ENCODE measurements at regions not wholly inside any gene's neighbourhood (a gene's known extent, or its start where the extent isn't known, plus 50 kb on each side); places are given as distances from the start of the nearest gene placed in this dataset.

- TF ChIP-seq CTCF (conservative IDR thresholded peaks at IDR 0.05; ENCODE audit: low read depth, low read length), result no peak
- no peak for TF ChIP-seq SMC3 (IDR thresholded peaks at IDR 0.05; ENCODE audit: low read depth, low read length)
- TF ChIP-seq RFX5 (IDR thresholded peaks at IDR 0.05; ENCODE audit: low read depth, low read length), result no peak
- no peak for TF ChIP-seq USF2 (IDR thresholded peaks at IDR 0.05; ENCODE audit: low read depth, low read length)
- TF ChIP-seq RCOR1 (IDR thresholded peaks at IDR 0.05; ENCODE audit: insufficient replicate concordance, low read length), result no peak
- TF ChIP-seq POLR2A (IDR thresholded peaks at IDR 0.05; ENCODE audit: low read depth, low read length), result no peak
- no peak for TF ChIP-seq ELK1 (IDR thresholded peaks at IDR 0.05; ENCODE audit: borderline replicate concordance, low read depth, low read length)
- no peak for TF ChIP-seq FOS (IDR thresholded peaks at IDR 0.05; ENCODE audit: low read depth, low read length)
- TF ChIP-seq MAFK (IDR thresholded peaks at IDR 0.05; ENCODE audit: low read depth, low read length), result no peak
- TF ChIP-seq RAD21 (IDR thresholded peaks at IDR 0.05; ENCODE audit: low read length), result no peak
- no peak for TF ChIP-seq CEBPB (IDR thresholded peaks at IDR 0.05; ENCODE audit: low read depth, low read length)
Measured at GRCh38 chr7:94324380-94325121, 70.1 kb upstream of the COL1A2 start.

Data from IMR-90 (cell line).